ENCODE measurements at regions not wholly inside any gene's neighbourhood (a gene's known extent, or its start where the extent isn't known, plus 50 kb on each side); places are given as distances from the start of the nearest gene placed in this dataset.

DNA sequence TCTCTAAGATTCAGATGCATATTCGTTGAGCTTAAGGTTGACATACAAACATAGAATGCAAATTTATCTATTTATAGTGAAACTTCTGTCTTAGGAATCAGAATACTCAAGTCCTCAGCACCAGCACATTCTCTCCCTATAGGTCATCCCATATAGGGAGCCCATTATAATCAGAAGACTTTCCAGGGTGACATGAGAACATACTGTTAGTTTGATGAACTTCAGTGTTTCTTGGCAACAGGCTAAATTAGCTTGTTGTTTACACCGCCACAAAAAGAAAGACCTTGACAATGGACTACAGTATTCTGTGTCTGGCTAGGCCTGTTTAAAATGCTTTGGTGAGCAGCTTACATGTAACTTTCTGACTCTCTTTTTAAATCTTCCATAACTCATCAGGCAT lies 104.2 kb downstream of the TAF11L14 start:
- TF ChIP-seq TOX (CRISPR knock-in tag; IDR thresholded peaks at IDR 0.05; ENCODE audit: borderline replicate concordance) (no peak), SNAI2 (CRISPR knock-in tag; IDR thresholded peaks at IDR 0.05) (no peak), ZC3H10 (CRISPR knock-in tag; IDR thresholded peaks at IDR 0.05) (no peak), ZFP30 (CRISPR knock-in tag; IDR thresholded peaks at IDR 0.05) (no peak), ZNF8 (CRISPR knock-in tag; IDR thresholded peaks at IDR 0.05) (no peak)
- no peak for ATAC-seq

DNA sequence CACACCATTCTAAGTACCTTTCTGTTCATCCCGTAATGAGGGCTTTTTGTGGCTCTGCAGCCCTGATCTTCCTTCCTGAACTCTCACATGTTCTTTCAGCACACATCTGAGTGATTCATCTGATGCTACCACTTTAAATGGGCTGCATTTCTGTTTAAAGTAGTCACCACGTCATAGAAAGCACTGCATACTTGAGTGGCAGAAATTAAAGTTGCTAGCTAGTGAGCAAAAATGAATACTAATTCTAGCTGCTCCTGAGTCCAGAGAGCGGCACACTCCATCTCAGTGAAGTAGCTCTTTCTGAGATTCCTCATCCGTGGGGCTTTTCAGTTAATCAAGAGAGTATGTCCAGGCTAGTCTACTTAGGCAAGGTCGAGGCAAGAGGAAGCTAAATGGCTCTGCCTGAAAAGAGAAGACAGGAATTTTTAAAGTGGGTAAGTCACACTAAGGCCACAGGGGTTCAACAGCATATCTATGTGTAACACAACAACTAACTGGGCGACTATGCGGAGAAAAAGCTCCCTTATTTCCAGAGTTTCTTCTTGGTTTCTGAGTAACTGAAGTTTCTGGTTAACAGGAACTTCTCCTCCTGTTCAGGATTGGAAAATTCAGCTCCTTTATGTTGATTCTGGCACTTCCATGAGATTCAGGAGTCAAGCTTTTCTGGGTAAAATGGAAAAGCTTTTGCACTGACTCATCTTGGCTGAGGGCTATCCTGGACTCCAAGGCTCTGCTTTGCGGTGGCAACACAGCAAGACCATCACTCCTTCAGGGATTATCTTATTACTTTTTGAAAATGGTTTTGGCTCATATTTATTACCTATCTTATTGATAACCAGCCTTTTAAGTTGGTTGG lies 109.5 kb downstream of the TAF11L14 start:
- no peak for ATAC-seq

DNA sequence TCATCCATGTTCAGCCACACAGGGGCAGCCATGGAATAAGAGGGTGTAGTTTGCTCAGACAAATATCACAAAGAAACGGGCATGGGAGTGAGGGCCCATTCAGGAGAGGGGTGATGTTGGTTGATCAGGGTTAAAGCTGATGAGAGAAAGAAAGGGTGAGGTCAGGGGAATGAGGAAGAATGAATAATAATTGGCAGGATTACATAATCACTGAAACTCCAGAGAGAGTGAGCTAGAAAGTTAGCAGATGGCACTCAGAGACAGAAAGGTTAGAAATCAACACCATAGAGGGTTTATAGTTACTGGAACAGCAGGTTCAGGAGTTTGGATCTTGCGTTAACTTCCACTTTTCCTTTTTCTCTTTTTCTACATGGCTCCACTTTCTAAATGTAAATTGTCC lies 113.9 kb downstream of the TAF11L14 start:
- no peak for ATAC-seq
- TF ChIP-seq, protein P1, sequence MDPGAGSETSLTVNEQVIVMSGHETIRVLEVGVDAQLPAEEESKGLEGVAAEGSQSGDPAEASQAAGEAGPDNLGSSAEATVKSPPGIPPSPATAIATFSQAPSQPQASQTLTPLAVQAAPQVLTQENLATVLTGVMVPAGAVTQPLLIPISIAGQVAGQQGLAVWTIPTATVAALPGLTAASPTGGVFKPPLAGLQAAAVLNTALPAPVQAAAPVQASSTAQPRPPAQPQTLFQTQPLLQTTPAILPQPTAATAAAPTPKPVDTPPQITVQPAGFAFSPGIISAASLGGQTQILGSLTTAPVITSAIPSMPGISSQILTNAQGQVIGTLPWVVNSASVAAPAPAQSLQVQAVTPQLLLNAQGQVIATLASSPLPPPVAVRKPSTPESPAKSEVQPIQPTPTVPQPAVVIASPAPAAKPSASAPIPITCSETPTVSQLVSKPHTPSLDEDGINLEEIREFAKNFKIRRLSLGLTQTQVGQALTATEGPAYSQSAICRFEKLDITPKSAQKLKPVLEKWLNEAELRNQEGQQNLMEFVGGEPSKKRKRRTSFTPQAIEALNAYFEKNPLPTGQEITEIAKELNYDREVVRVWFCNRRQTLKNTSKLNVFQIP (CRISPR knock-in tag; IDR thresholded peaks at IDR 0.05; ENCODE audit: borderline replicate concordance, low read depth) = no peak
- TF ChIP-seq PPARA (CRISPR knock-in tag; IDR thresholded peaks at IDR 0.05; ENCODE audit: borderline replicate concordance) (no peak), ZFP3 (CRISPR knock-in tag; IDR thresholded peaks at IDR 0.05) (no peak), ZNF70 (CRISPR knock-in tag; IDR thresholded peaks at IDR 0.05) (no peak), SNAI2 (CRISPR knock-in tag; IDR thresholded peaks at IDR 0.05) (no peak), OSR1 (CRISPR knock-in tag; IDR thresholded peaks at IDR 0.05) (no peak)
- TF ChIP-seq, protein P2, sequence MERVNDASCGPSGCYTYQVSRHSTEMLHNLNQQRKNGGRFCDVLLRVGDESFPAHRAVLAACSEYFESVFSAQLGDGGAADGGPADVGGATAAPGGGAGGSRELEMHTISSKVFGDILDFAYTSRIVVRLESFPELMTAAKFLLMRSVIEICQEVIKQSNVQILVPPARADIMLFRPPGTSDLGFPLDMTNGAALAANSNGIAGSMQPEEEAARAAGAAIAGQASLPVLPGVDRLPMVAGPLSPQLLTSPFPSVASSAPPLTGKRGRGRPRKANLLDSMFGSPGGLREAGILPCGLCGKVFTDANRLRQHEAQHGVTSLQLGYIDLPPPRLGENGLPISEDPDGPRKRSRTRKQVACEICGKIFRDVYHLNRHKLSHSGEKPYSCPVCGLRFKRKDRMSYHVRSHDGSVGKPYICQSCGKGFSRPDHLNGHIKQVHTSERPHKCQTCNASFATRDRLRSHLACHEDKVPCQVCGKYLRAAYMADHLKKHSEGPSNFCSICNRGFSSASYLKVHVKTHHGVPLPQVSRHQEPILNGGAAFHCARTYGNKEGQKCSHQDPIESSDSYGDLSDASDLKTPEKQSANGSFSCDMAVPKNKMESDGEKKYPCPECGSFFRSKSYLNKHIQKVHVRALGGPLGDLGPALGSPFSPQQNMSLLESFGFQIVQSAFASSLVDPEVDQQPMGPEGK (CRISPR knock-in tag; IDR thresholded peaks at IDR 0.05; ENCODE audit: borderline replicate concordance) = no peak

More for the DNA sequence above, 109.5 kb downstream of the TAF11L14 start:
- no peak for TF ChIP-seq ZC3H10 (CRISPR knock-in tag; IDR thresholded peaks at IDR 0.05)
- TF ChIP-seq ISL1 (CRISPR knock-in tag; IDR thresholded peaks at IDR 0.05) = no peak
- TF ChIP-seq, protein P3, sequence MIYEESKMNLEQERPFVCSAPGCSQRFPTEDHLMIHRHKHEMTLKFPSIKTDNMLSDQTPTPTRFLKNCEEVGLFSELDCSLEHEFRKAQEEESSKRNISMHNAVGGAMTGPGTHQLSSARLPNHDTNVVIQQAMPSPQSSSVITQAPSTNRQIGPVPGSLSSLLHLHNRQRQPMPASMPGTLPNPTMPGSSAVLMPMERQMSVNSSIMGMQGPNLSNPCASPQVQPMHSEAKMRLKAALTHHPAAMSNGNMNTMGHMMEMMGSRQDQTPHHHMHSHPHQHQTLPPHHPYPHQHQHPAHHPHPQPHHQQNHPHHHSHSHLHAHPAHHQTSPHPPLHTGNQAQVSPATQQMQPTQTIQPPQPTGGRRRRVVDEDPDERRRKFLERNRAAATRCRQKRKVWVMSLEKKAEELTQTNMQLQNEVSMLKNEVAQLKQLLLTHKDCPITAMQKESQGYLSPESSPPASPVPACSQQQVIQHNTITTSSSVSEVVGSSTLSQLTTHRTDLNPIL (CRISPR knock-in tag; IDR thresholded peaks at IDR 0.05; ENCODE audit: low read depth) = no peak
- TF ChIP-seq PPARA (CRISPR knock-in tag; IDR thresholded peaks at IDR 0.05; ENCODE audit: borderline replicate concordance) = no peak
- no peak for TF ChIP-seq ARNTL (CRISPR knock-in tag; IDR thresholded peaks at IDR 0.05; ENCODE audit: borderline replicate concordance, low read depth)
- TF ChIP-seq OSR1 (CRISPR knock-in tag; IDR thresholded peaks at IDR 0.05) = no peak
- TF ChIP-seq RARB (CRISPR knock-in tag; IDR thresholded peaks at IDR 0.05) = no peak
- TF ChIP-seq, protein P4, sequence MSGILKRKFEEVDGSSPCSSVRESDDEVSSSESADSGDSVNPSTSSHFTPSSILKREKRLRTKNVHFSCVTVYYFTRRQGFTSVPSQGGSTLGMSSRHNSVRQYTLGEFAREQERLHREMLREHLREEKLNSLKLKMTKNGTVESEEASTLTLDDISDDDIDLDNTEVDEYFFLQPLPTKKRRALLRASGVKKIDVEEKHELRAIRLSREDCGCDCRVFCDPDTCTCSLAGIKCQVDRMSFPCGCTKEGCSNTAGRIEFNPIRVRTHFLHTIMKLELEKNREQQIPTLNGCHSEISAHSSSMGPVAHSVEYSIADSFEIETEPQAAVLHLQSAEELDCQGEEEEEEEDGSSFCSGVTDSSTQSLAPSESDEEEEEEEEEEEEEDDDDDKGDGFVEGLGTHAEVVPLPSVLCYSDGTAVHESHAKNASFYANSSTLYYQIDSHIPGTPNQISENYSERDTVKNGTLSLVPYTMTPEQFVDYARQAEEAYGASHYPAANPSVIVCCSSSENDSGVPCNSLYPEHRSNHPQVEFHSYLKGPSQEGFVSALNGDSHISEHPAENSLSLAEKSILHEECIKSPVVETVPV (CRISPR knock-in tag; IDR thresholded peaks at IDR 0.05) = no peak
- no peak for TF ChIP-seq ZNF70 (CRISPR knock-in tag; IDR thresholded peaks at IDR 0.05)
- TF ChIP-seq ZFP3 (CRISPR knock-in tag; IDR thresholded peaks at IDR 0.05) = no peak
- TF ChIP-seq, protein P5, sequence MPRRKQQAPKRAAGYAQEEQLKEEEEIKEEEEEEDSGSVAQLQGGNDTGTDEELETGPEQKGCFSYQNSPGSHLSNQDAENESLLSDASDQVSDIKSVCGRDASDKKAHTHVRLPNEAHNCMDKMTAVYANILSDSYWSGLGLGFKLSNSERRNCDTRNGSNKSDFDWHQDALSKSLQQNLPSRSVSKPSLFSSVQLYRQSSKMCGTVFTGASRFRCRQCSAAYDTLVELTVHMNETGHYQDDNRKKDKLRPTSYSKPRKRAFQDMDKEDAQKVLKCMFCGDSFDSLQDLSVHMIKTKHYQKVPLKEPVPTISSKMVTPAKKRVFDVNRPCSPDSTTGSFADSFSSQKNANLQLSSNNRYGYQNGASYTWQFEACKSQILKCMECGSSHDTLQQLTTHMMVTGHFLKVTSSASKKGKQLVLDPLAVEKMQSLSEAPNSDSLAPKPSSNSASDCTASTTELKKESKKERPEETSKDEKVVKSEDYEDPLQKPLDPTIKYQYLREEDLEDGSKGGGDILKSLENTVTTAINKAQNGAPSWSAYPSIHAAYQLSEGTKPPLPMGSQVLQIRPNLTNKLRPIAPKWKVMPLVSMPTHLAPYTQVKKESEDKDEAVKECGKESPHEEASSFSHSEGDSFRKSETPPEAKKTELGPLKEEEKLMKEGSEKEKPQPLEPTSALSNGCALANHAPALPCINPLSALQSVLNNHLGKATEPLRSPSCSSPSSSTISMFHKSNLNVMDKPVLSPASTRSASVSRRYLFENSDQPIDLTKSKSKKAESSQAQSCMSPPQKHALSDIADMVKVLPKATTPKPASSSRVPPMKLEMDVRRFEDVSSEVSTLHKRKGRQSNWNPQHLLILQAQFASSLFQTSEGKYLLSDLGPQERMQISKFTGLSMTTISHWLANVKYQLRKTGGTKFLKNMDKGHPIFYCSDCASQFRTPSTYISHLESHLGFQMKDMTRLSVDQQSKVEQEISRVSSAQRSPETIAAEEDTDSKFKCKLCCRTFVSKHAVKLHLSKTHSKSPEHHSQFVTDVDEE (CRISPR knock-in tag; IDR thresholded peaks at IDR 0.05) = no peak
- no peak for TF ChIP-seq SNAI2 (CRISPR knock-in tag; IDR thresholded peaks at IDR 0.05)
- TF ChIP-seq, protein P2 (CRISPR knock-in tag; IDR thresholded peaks at IDR 0.05; ENCODE audit: borderline replicate concordance) = no peak
- no peak for TF ChIP-seq TCF4 (CRISPR knock-in tag; IDR thresholded peaks at IDR 0.05; ENCODE audit: borderline replicate concordance)
- no peak for TF ChIP-seq ESRRG (CRISPR knock-in tag; IDR thresholded peaks at IDR 0.05)
- TF ChIP-seq, protein P1 (CRISPR knock-in tag; IDR thresholded peaks at IDR 0.05; ENCODE audit: borderline replicate concordance, low read depth) = no peak
- TF ChIP-seq BACH2 (CRISPR knock-in tag; IDR thresholded peaks at IDR 0.05; ENCODE audit: borderline replicate concordance) = no peak
- TF ChIP-seq ZFP30 (CRISPR knock-in tag; IDR thresholded peaks at IDR 0.05) = no peak
- no peak for TF ChIP-seq ZNF8 (CRISPR knock-in tag; IDR thresholded peaks at IDR 0.05)
- TF ChIP-seq TOX (CRISPR knock-in tag; IDR thresholded peaks at IDR 0.05; ENCODE audit: borderline replicate concordance) = no peak
